ENCODE measurements at regions not wholly inside any gene's neighbourhood (a gene's known extent, or its start where the extent isn't known, plus 50 kb on each side); places are given as distances from the start of the nearest gene placed in this dataset.

- no peak for TF ChIP-seq POLR2A (IDR thresholded peaks at IDR 0.05)
- TF ChIP-seq EP300 (IDR thresholded peaks at IDR 0.05; ENCODE audit: low read depth) = no peak
Measured at GRCh38 chr3:27661797-27662196, 60.3 kb downstream of the EOMES start.

Data from transverse colon (tissue), 1 donor.